Karpas-422 (cell line): ENCODE measurements at regions not wholly inside any gene's neighbourhood (a gene's known extent, or its start where the extent isn't known, plus 50 kb on each side); places are given as distances from the start of the nearest gene placed in this dataset.
"Not testable (repeated sequence)": the region's sequence is repeated elsewhere in the genome, so short reads cannot be mapped to it uniquely, and the experiment has no call there.

Experiments
- DNase-seq: peaks from one replicate; pipeline ENCODE4 v3.0.0-alpha.2; 2015
- H2AFZ ChIP-seq: fragments of 200-600 bp; sonication (generic); 2 replicates; pipeline ENCODE4 v1.6.1; 2014; ENCODE audit warnings: antibody characterized with exemption, low read length, mixed read lengths
- H3K27ac ChIP-seq: fragments of 200-600 bp; sonication (generic); 2 replicates; pipeline ENCODE4 v1.5.1; 2014; ENCODE audit warnings: mild to moderate bottlenecking, low read length, moderate library complexity
- H3K27me3 ChIP-seq: fragments of 200-600 bp; sonication (generic); 2 replicates; pipeline ENCODE4 v1.6.1; 2014; ENCODE audit warnings: low read length, mixed read lengths
- H3K36me3 ChIP-seq: fragments of 200-600 bp; sonication (generic); 2 replicates; pipeline ENCODE4 v1.6.1; 2014; ENCODE audit warnings: low read length, mixed read lengths; ENCODE audit not compliant: insufficient read depth
- H3K4me1 ChIP-seq: fragments of 200-600 bp; sonication (generic); 2 replicates; pipeline ENCODE4 v1.6.1; 2014; ENCODE audit warnings: mild to moderate bottlenecking, low read length, mixed read lengths
- H3K4me2 ChIP-seq: fragments of 200-600 bp; sonication (generic); 2 replicates; pipeline ENCODE4 v1.6.1; 2014; ENCODE audit warnings: low read length, low read depth, mild to moderate bottlenecking; ENCODE audit not compliant: poor library complexity, severe bottlenecking
- H3K4me3 ChIP-seq: fragments of 200-600 bp; sonication (generic); 2 replicates; pipeline ENCODE4 v1.5.1; 2014; ENCODE audit warnings: mild to moderate bottlenecking, antibody characterized with exemption, low read length, mixed read lengths
- H3K79me2 ChIP-seq: fragments of 200-600 bp; sonication (generic); 2 replicates; pipeline ENCODE4 v1.6.1; 2014; ENCODE audit warnings: mild to moderate bottlenecking, low read length, mixed read lengths
- H3K9ac ChIP-seq: fragments of 200-600 bp; sonication (generic); 2 replicates; pipeline ENCODE4 v1.6.0; 2014; ENCODE audit warnings: low read length
- H3K9me2 ChIP-seq: fragments of 200-600 bp; sonication (generic), shearing (Covaris generic); replicated peaks from 2 replicates; pipeline ENCODE4 v1.6.0; 2014; ENCODE audit warnings: mild to moderate bottlenecking, low read length, moderate library complexity; ENCODE audit not compliant: insufficient read depth
- H3K9me3 ChIP-seq: fragments of 300-700, 200-600 bp; sonication (generic); 2 replicates; pipeline ENCODE4 v1.6.1; 2014; ENCODE audit warnings: low read length, mixed read lengths
- H4K20me1 ChIP-seq: fragments of 200-600 bp; sonication (generic); 2 replicates; pipeline ENCODE4 v1.6.1; 2014; ENCODE audit warnings: mild to moderate bottlenecking, antibody characterized with exemption, low read length, low read depth; ENCODE audit not compliant: insufficient read depth

GRCh38 chr4:186404562-186405134, 138.7 kb downstream of the F11 start:
- H3K27me3 ChIP-seq, result no peaks in the 10 kb centered on the region
- no peak overlapping the region for H3K9ac ChIP-seq
- no peak overlapping the region for H2AFZ ChIP-seq
- no peak overlapping the region for H3K4me2 ChIP-seq
- no peak for DNase-seq
- H3K4me3 ChIP-seq, result no peak overlapping the region
- H3K9me2 ChIP-seq, result no peaks in the 10 kb centered on the region
- no peaks in the 10 kb centered on the region for H3K4me1 ChIP-seq
- no peaks in the 10 kb centered on the region for H3K79me2 ChIP-seq
- no peaks in the 10 kb centered on the region for H3K9me3 ChIP-seq
- no peak overlapping the region for H3K27ac ChIP-seq
- H3K36me3 ChIP-seq, result no peaks in the 10 kb centered on the region
- H4K20me1 ChIP-seq, result no peaks in the 10 kb centered on the region

DNA sequence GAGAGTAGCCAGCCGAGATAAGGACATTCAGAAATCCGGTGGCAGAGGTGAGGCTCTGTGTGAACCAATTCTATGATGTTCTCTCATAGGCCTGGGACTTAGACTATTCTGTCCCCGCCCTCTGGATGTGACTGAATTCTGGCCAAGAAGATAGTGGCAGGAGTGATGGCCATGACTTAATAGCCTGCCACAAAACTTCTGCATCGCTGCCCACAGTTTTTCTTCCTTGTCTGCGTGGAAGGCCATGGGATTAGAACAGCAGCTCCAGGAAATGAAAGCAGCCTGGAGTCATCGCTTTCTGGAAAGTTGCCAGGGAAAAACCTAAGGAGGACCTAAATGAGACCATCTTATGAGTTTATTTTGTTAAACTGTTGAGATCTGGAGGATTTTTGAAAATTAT, 134.7 kb downstream of the F11 start:
- no peak for DNase-seq
- no peaks in the 10 kb centered on the region for H3K4me1 ChIP-seq
- no peak overlapping the region for H3K27ac ChIP-seq
- H3K9me2 ChIP-seq, result no peaks in the 10 kb centered on the region
- H3K4me3 ChIP-seq, result no peak overlapping the region
- H3K9me3 ChIP-seq, result no peaks in the 10 kb centered on the region
- H3K9ac ChIP-seq, result no peak overlapping the region
- H3K79me2 ChIP-seq, result no peaks in the 10 kb centered on the region
- no peaks in the 10 kb centered on the region for H4K20me1 ChIP-seq
- no peaks in the 10 kb centered on the region for H3K36me3 ChIP-seq
- H2AFZ ChIP-seq, result no peak overlapping the region
- H3K4me2 ChIP-seq, result no peak overlapping the region
- H3K27me3 ChIP-seq, result no peaks in the 10 kb centered on the region

GRCh38 chr4:186392017-186392416, 126.0 kb downstream of the F11 start:
- Histone ChIP-seq H3K9me3 (no peaks in the 10 kb centered on the region), H2AFZ (no peak overlapping the region), H3K4me1 (no peaks in the 10 kb centered on the region), H3K27me3 (no peaks in the 10 kb centered on the region), H3K27ac (no peak overlapping the region), H3K79me2 (no peaks in the 10 kb centered on the region), H4K20me1 (no peaks in the 10 kb centered on the region), H3K4me2 (no peak overlapping the region), H3K36me3 (no peaks in the 10 kb centered on the region), H3K9me2 (no peaks in the 10 kb centered on the region), H3K9ac (no peak overlapping the region), H3K4me3 (no peak overlapping the region)
- no peak for DNase-seq

DNA sequence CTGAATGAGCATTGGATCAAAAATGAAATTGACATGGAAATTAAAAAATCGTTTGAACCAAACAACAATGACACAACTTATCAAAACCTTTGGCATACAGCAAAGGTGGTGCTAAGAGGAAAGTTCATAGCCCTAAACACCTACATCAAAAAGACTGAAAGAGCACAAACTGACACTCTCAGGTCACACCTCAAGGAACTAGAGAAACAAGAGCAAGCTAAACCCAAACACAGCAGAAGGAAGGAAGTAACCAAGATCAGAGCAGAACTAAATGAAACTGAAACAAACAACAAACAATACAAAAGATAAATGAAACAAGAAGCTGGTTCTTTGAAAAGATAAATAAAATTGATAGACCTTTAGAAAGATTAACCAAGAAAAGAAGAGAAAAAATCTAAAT, 118.3 kb downstream of the F11 start:
- H3K79me2 ChIP-seq, DNase-seq: not testable (repeated sequence)

DNA sequence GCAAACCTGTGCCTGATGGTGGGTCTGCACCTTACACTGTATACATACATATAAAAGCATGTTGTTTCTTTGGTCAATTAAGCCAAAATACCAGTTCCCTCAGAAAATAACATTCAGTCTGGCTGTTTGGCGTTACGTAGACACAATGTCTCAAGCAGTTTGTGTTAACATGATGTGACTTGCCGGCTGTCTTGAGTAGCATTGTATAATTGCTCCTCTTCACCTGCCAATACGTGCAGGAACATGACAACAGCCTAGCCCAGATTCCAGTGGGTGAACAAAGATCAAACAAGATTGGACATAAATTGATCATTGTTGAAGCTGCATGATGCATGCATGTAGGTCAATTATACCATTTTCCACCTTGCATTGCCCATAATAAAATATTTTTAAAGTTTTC, 102.3 kb downstream of the F11 start:
- H4K20me1 ChIP-seq, result no peaks in the 10 kb centered on the region
- no peaks in the 10 kb centered on the region for H3K79me2 ChIP-seq
- no peak overlapping the region for H3K27ac ChIP-seq
- no peaks in the 10 kb centered on the region for H3K36me3 ChIP-seq
- no peaks in the 10 kb centered on the region for H3K4me1 ChIP-seq
- no peak overlapping the region for H2AFZ ChIP-seq
- H3K27me3 ChIP-seq, result no peaks in the 10 kb centered on the region
- H3K4me3 ChIP-seq, result no peak overlapping the region
- no peaks in the 10 kb centered on the region for H3K9me2 ChIP-seq
- H3K4me2 ChIP-seq, result no peak overlapping the region
- H3K9ac ChIP-seq, result no peak overlapping the region
- no peak for DNase-seq
- H3K9me3 ChIP-seq, result no peaks in the 10 kb centered on the region; the same call in 1 of the 2 replicates

More for the DNA sequence above, 118.3 kb downstream of the F11 start:
- H3K27ac ChIP-seq, H3K9me3 ChIP-seq, H3K4me1 ChIP-seq, H3K9ac ChIP-seq, H4K20me1 ChIP-seq, H3K4me3 ChIP-seq, H3K9me2 ChIP-seq, H2AFZ ChIP-seq, H3K4me2 ChIP-seq, H3K36me3 ChIP-seq, H3K27me3 ChIP-seq: not testable (repeated sequence)

GRCh38 chr4:186366326-186366725, 100.3 kb downstream of the F11 start:
- Histone ChIP-seq H3K4me3 (no peak overlapping the region), H2AFZ (no peak overlapping the region), H3K36me3 (no peaks in the 10 kb centered on the region), H3K27ac (no peak overlapping the region), H3K4me1 (no peaks in the 10 kb centered on the region), H3K9me3 (no peaks in the 10 kb centered on the region; the same call in 1 of the 2 replicates), H4K20me1 (no peaks in the 10 kb centered on the region), H3K9ac (no peak overlapping the region), H3K27me3 (no peaks in the 10 kb centered on the region), H3K79me2 (no peaks in the 10 kb centered on the region), H3K9me2 (no peaks in the 10 kb centered on the region), H3K4me2 (no peak overlapping the region)
- DNase-seq, result no peak

DNA sequence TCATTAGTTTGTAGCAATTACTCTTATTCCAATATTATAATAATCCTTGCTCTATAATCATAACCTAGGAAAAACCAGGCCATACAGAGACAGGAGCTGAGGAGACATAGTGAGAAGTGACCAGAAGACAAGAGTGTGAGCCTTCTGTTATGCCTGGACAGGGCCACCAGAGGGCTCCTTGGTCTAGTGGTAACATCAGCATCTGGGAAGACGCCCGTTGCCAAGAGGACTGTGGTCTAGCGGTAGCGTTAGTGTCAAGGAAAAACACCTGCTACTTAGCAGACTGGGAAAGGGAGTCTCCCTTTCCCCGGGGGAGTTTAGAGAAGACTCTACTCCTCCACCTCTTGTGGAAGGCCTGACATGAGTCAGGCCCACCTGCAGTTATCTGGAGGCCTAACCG, 97.0 kb downstream of the F11 start:
- H3K4me2 ChIP-seq, H3K9me3 ChIP-seq, H3K36me3 ChIP-seq, H3K27ac ChIP-seq, H3K9me2 ChIP-seq, H4K20me1 ChIP-seq, H3K9ac ChIP-seq, H3K79me2 ChIP-seq, H3K4me1 ChIP-seq, H2AFZ ChIP-seq, H3K4me3 ChIP-seq, H3K27me3 ChIP-seq: not testable (repeated sequence)
- peak; percentile 40 for DNase-seq

DNA sequence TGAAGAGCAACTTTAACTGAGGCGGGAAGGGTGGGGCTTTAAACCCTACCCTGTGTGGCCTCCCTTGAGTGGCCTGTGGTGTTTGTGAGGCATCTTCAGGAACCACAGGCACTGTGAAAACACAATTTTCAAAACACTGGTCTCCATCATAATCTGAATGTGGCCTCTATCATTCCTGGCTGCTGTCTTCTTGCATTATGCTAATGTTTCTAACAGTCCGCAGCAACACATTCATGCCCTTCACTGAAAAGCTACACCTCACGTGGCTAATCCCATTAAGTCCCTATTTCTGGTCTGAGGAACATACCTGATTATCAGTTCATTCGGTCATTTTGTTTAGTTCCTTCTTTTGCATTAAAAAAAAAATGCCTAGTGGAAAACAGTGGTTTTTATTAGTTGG, 94.6 kb downstream of the F11 start:
- H3K9me2 ChIP-seq, result no peaks in the 10 kb centered on the region
- no peaks in the 10 kb centered on the region for H3K4me1 ChIP-seq
- H3K36me3 ChIP-seq, result no peaks in the 10 kb centered on the region
- H3K4me2 ChIP-seq, result no peak overlapping the region
- no peaks in the 10 kb centered on the region; the same call in 1 of the 2 replicates for H3K9me3 ChIP-seq
- H4K20me1 ChIP-seq, result no peaks in the 10 kb centered on the region
- no peak overlapping the region for H3K4me3 ChIP-seq
- no peaks in the 10 kb centered on the region for H3K79me2 ChIP-seq
- no peaks in the 10 kb centered on the region for H3K27me3 ChIP-seq
- H2AFZ ChIP-seq, result no peak overlapping the region
- H3K9ac ChIP-seq, result no peak overlapping the region
- no peak overlapping the region for H3K27ac ChIP-seq
- no peak for DNase-seq

- no peak overlapping the region for H3K4me3 ChIP-seq
- no peak overlapping the region for H3K9ac ChIP-seq
- H3K79me2 ChIP-seq, result no peaks in the 10 kb centered on the region
- no peaks in the 10 kb centered on the region for H3K4me1 ChIP-seq
- no peak for DNase-seq
- no peaks in the 10 kb centered on the region for H3K36me3 ChIP-seq
- H3K9me2 ChIP-seq, result no peaks in the 10 kb centered on the region
- H4K20me1 ChIP-seq, result no peaks in the 10 kb centered on the region
- H3K27ac ChIP-seq, result no peak overlapping the region
- no peak overlapping the region for H2AFZ ChIP-seq
- H3K27me3 ChIP-seq, result no peaks in the 10 kb centered on the region
- H3K9me3 ChIP-seq, result no peaks in the 10 kb centered on the region
- no peak overlapping the region for H3K4me2 ChIP-seq
Measured at GRCh38 chr4:186351668-186352194, 85.7 kb downstream of the F11 start.
